BJ (cell line): ENCODE measurements at regions not wholly inside any gene's neighbourhood (a gene's known extent, or its start where the extent isn't known, plus 50 kb on each side); places are given as distances from the start of the nearest gene placed in this dataset.

ENCODE experiments used
- CTCF ChIA-PET: fragments of 350-600 bp; formaldehyde crosslinking; extraction: SDS; loops from one replicate; lab custom pipeline; 2021; ENCODE audit warnings: antibody characterized with exemption, inconsistent platforms; lab: Yijun Ruan, JAX
- POLR2A ChIA-PET: fragments of 300-600 bp; sonication (Branson Sonifier 250); formaldehyde crosslinking; extraction: SDS; loops from one replicate; lab custom pipeline; 2021; ENCODE audit warnings: antibody characterized with exemption; lab: Charles Lee
- DNase-seq: peaks from one replicate; pipeline ENCODE4 v3.0.0-alpha.2; 2011; ENCODE audit warnings: low read depth
- H3K27me3 ChIP-seq: 2 replicates; pipeline ENCODE4 v1.6.0; 2011; ENCODE audit warnings: low read length; ENCODE audit not compliant: control insufficient read depth, insufficient read depth
- H3K36me3 ChIP-seq: 2 replicates; pipeline ENCODE4 v1.5.1; 2011; ENCODE audit warnings: low read length; ENCODE audit not compliant: control insufficient read depth, insufficient read depth
- H3K4me3 ChIP-seq: 2 replicates; pipeline ENCODE4 v1.5.1; 2011; ENCODE audit warnings: low read depth, mild to moderate bottlenecking, control low read depth, low read length
- CTCF ChIP-seq: IDR thresholded peaks from 2 replicates; pipeline ENCODE4 v1.5.1; 2011; ENCODE audit warnings: low read depth, mild to moderate bottlenecking, control low read depth, inconsistent platforms, low read length, moderate library complexity; ENCODE audit not compliant: insufficient read depth

DNA sequence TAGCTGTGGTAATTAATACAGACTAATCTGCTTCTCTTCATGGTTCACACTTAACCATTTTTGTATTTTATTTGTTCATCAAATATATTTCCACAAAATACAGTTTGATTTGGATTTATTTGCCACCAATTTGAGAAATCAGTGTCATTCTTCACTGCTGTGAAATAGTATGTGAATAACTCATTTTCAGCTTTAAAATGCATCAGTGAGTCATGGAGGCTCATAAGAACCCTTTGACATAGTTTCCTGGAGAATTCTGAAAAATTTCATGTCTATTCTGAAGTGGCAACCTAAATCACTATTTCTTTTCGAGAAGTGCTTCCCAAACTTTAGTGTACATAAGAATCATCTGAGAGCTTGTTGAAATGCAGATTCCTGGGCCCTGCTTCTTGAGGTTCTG lies 1026.7 kb upstream of the ACVR2A start:
- TF ChIP-seq CTCF: no peak
- CTCF ChIA-PET: interaction anchor here (0.6 kb wide), 1 partner anchor 879 kb away, joined by 3 read pairs; no protein-coding TSS in a partner anchor
- H3K4me3 ChIP-seq: no peak overlapping the region
- POLR2A ChIA-PET: no interaction called here
- no peak for DNase-seq
- no peaks in the 10 kb centered on the region for H3K36me3 ChIP-seq
- no peaks in the 10 kb centered on the region for H3K27me3 ChIP-seq

DNA sequence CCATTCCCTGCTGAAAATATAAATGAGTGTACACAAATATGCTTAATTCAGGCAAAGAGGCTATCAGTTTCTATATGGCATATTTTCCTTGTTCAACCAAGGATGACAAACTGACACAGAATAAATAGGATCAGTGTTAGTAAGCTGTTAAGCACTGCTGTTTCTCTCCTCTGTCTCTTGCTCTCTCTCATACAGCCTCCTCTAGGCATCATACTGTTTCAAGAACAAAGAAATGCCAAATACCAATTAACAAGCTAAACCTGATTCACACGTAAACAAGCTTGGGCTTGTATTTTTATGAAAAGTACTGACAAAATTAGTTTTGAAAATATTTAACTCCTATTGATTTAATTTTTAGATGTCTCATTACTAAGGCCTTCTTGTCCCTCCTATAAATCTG lies 1027.2 kb upstream of the ACVR2A start:
- CTCF ChIA-PET: no interaction called here
- POLR2A ChIA-PET: no interaction called here
- Histone ChIP-seq H3K27me3 (no peaks in the 10 kb centered on the region), H3K36me3 (no peaks in the 10 kb centered on the region), H3K4me3 (no peak overlapping the region)
- no peak for DNase-seq
- TF ChIP-seq CTCF: no peak

GRCh38 chr2:146814971-146815370 lies 1029.9 kb upstream of the ACVR2A start:
- Histone ChIP-seq H3K36me3 (no peaks in the 10 kb centered on the region), H3K4me3 (no peak overlapping the region), H3K27me3 (no peaks in the 10 kb centered on the region)
- ChIA-PET CTCF (no interaction called here), POLR2A (no interaction called here)
- TF ChIP-seq CTCF: no peak
- DNase-seq: no peak

GRCh38 chr2:146807568-146808168 lies 1037.2 kb upstream of the ACVR2A start:
- no peaks in the 10 kb centered on the region for H3K27me3 ChIP-seq
- TF ChIP-seq CTCF: no peak
- DNase-seq: no peak
- H3K4me3 ChIP-seq: no peak overlapping the region
- ChIA-PET POLR2A (no interaction called here), CTCF (no interaction called here)
- no peaks in the 10 kb centered on the region for H3K36me3 ChIP-seq

DNA sequence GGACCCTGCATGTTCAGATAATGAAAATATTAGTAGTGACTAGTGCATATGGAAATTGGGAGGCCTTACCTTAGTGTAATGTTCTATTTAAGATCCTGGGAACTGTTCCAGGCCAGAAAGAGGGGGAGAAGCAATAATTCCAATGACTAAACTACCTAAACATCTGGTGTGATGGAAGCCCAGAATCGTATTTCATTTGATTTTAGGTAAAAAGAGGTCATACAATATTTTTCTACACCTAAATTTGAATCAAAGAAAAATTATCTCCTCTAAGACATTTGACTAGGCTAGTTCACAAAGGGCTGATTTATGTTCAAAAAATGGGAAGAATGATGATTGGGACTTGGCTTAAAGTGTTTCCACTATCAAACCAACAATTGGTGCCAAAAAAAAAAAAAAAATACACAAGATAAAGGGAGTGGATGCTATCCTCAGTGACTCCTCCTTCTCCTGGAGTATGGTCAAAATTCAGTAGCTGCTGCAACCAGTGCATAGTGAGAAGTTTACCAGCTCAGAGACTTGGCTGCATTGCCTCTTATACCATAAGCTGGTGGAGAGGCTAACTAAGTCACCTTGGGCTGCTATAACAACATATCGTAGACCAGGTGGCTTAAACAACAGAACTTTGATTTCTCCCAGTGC lies 1038.3 kb upstream of the ACVR2A start:
- POLR2A ChIA-PET: interaction anchor here (0.5 kb wide), 1 partner anchor 549 kb away, joined by 4 read pairs; no protein-coding TSS in a partner anchor
- TF ChIP-seq CTCF: no peak
- no peak overlapping the region for H3K4me3 ChIP-seq
- no peaks in the 10 kb centered on the region for H3K36me3 ChIP-seq
- no peak for DNase-seq
- H3K27me3 ChIP-seq: no peaks in the 10 kb centered on the region
- CTCF ChIA-PET: no interaction called here
